OCI-LY7 (cell line): ENCODE measurements at regions not wholly inside any gene's neighbourhood (a gene's known extent, or its start where the extent isn't known, plus 50 kb on each side); places are given as distances from the start of the nearest gene placed in this dataset.
"Not testable (repeated sequence)": the region's sequence is repeated elsewhere in the genome, so short reads cannot be mapped to it uniquely, and the experiment has no call there.

Experiments used
- CTCF ChIP-seq: fragments of 200-600 bp; sonication (generic); conservative IDR thresholded peaks from 2 replicates; pipeline ENCODE4 v1.5.1; 2014; ENCODE audit warnings: mild to moderate bottlenecking, antibody characterized with exemption, low read length, moderate library complexity, mixed read lengths
- EZH2phosphoT487 ChIP-seq: fragments of 200-600 bp; sonication (generic); IDR thresholded peaks from 2 replicates; pipeline ENCODE4 v1.6.1; 2018; ENCODE audit warnings: low read depth, borderline replicate concordance, mild to moderate bottlenecking, mixed run types, antibody characterized with exemption, low read length, moderate library complexity, mixed read lengths

- TF ChIP-seq CTCF, EZH2phosphoT487: not testable (repeated sequence)
Observed at GRCh38 chr9:62912278-62912677, 1722.4 kb downstream of the SPATA31A7 start.
